Amniotic stem cell (primary cell): ENCODE measurements at regions not wholly inside any gene's neighbourhood (a gene's known extent, or its start where the extent isn't known, plus 50 kb on each side); places are given as distances from the start of the nearest gene placed in this dataset.
"Not testable (repeated sequence)": the region's sequence is repeated elsewhere in the genome, so short reads cannot be mapped to it uniquely, and the experiment has no call there.

ENCODE experiments used
- DNase-seq: peaks from one replicate; lab custom pipeline; 2025; lab: John Stamatoyannopoulos, UW

DNA sequence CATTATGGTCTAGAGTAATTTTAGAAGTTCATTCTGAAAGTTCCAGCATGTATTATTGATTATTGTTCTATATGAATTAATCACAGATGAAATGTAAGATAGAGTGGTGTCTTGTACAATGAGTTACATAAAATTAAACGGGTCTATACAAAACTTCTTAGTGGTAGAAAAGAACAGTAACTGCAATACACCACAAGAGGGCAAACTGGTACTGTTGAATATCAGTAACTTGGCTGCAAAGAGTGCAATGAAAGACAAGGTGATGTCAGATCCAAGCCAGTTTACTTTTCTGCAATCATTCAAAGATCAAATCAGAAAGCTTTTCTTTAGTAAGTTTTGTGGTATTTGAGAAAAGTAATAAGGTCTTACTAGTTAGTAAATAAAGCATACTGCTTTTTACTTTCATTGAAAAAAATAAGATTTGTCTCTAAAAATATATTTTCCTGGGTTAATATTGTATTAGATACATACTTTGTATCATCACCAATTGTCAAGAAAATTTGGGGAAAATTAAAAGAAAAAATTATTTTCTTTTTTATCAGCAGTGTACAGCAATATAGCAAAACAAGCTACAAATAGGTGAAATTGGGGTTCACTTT, 66.4 kb upstream of the BTG3 start:
- DNase-seq = peak; percentile 32

DNA sequence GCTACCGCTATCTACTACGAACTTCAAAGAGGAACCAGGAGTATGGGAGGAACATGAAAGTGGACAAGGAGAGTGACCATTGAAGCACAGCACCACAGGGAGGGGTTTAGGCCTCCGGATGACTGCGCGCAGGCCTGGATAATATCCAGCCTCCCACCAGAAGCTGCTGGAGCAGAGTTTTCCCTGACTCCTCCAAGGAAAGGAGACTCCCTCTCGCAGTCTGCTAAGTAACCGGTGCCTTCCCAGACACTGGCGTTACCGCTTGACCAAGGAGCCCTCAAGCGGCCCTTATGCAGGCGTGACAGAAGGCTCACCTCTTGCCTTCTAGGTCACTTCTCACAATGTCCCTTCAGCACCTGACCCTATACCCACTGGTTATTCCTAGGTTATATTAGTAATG, 64.2 kb upstream of the BTG3 start:
- not testable (repeated sequence) for DNase-seq

DNA sequence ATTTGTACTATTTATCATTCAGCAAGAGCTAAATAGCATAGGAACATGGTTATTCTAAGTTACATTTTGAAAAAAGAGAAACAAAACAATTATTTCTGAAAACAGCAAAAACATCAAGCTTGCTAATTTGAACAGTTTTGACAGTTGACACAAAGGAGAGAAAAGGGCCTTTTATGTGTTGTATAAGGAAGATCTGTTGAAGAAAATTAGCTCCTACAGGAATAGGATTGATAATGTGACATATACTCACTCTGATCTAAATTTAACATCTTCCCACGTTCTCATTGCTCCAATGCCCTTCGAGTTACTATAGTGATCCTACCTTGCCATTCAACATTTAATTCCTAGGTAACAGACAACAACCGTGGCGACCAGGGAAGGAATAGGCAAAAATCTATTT, 61.4 kb upstream of the BTG3 start:
- DNase-seq = no peak

DNA sequence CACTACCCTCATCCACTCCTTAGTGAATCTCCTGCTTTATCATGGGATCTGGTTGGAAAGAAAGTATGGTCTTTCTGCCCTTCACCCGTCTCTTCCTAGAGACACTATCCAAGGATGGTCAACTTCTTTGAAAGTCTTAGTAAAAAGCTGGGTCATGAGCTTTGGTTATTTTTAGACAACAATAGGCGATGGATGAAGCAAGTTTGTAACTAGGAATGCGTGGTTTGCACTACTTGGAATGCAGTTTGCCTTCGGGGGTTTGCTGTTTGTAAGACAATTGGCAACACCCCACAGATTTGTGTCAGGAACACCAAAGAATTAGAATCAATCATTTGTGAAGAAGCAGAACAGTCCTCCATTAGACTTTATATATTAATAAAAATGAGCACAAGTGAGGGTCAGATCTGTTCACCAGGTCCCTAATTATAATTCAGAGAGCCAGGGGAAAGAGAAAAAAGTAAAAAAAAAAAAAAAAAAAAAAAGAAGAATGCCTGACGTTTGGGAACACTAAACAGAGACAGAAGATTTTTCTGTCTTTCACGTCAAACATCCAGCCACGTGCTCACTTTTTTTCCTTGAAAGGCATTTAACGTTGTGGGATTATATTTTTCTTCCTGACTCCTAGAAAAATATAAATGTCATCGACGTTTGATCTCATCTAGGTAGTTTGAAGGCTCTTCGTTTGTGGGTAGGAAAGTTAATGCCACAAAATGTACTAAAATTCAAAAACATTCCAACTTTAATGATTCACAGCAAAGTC, 60.7 kb upstream of the BTG3 start:
- no peak for DNase-seq

DNA sequence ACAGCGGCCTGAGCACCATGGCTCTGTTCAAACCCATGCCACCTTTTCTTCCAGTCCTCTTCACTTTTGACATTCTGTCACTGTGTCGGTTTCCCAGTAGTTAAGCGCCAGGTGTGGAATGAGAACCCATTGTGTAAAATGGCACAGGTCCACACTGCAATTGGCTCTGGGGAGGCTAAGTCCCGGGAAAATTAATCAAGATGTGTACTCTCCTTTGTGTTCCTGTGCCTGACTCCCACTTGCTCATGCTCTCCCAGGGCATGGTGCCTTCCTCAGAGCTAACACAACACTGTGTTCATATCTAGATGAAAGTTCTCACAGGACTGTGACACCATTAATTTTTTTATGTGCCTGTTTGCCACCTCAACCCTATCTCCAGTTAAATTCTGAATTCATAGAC, 59.0 kb upstream of the BTG3 start:
- DNase-seq = no peak

DNA sequence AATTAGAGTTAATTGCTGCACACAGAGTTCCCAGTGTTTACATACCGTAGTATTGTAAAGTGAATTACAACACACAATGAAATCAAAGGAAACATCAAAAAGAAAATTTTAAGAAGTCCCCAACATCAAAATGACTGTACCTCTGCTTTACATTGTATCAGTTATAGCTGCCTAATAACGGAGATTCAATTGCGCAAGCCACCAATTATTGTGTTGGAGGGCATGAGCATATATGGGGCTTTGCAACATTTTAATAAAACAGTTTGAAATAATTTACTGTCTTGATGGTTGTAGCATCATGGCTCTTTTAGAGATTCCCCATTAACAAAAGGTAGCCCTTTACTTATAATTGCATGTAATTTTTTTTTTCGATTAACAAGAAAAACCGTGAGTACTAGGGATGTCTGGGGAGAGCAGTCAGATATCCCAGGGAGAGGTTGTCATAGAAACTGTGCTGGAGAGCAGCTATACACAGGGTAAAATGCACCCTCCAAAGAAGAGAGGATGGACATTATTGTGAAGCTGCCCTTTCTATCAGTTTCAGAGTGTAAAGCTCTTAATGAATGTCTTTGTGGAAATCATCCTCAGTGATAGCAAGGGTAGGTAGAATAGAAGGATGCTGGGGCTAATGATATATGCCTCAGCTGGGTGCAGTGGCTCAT, 55.9 kb upstream of the BTG3 start:
- DNase-seq = no peak

DNA sequence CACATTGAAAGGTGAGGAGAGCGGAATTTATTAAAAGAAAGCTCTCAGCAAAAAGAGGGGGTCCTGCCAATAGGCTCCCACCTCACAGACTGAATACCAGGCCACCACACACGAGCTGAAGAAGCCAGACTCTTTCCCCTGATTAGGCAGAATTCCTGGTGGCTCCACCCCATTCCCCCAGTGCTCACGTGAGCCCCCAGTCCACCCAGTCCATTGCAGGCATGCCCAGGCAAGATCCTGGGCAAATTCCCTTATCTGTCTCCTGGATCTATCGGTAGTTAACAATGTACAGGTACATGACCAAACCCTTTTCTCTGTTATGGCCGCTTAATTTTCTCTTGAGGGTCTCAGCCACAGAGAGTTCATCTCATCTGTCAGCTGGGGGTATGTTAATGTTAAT, 54.6 kb upstream of the BTG3 start:
- DNase-seq = no peak
